ENCODE measurements at regions not wholly inside any gene's neighbourhood (a gene's known extent, or its start where the extent isn't known, plus 50 kb on each side); places are given as distances from the start of the nearest gene placed in this dataset.

DNA sequence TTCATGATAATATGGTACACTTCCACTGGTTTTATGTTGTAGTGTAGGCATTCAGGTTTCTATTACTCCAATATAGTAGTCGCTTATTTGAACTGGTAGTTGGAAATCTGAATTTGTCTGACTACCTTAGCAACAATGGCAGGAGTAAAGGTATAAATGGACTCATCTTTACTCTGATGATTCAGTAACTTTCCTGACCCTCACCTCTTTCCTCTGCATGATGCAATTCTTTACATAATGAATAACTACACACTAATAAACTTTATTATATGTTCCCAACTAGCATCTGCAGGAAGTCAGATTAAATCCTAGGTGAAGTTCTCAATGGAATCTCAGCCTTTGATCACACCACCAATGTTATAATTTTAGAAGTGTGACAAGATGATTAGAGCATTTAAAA, 70.5 kb upstream of the ATP2B1 start:
- no TSS peak for BruUV-seq (replicated peaks)
- dilution Hi-C loops (cut with MboI; ENCODE audit: extremely low pct_ligation_motif_present, low sequenced_read_pairs), result no loop called here
- Histone ChIP-seq H3K9ac (replicated peaks; ENCODE audit: extremely low read depth, insufficient read depth, low read length) (no peak overlapping the region), H4K20me1 (replicated peaks; ENCODE audit: control insufficient read depth, extremely low read depth, insufficient read depth, low read length) (no peaks in the 10 kb centered on the region), H3K27me3 (ENCODE audit: control insufficient read depth in 2 of 2, insufficient read depth in 2 of 2, low read length in 2 of 2) (peaks cover 0 to 3% of the 10 kb centered on the region in 2 experiments), H2AFZ (ENCODE audit: low read depth, low read length) (no peak overlapping the region), H3K9me3 (replicated peaks; ENCODE audit: control insufficient read depth, insufficient read depth, low read length) (no peaks in the 10 kb centered on the region), H3K79me2 (ENCODE audit: control insufficient read depth, insufficient read depth, low read length) (no peaks in the 10 kb centered on the region), H3K27ac (ENCODE audit: insufficient read depth, low read depth, low read length) (no peak overlapping the region), H3K4me1 (ENCODE audit: control insufficient read depth, extremely low read depth, insufficient read depth, low read length) (no peaks in the 10 kb centered on the region), H3K4me2 (ENCODE audit: insufficient read depth, low read length) (no peak overlapping the region), H3K4me3 (replicated peaks in 1 of 3; ENCODE audit: insufficient read depth in 1 of 3, low read depth in 1 of 3, low read length in 3 of 3) (no peak overlapping the region), H3K9me1 (replicated peaks; ENCODE audit: control insufficient read depth, extremely low read depth, insufficient read depth, low read length) (no peaks in the 10 kb centered on the region), H3K36me3 (ENCODE audit: control insufficient read depth in 2 of 2, extremely low read depth in 1 of 2, insufficient read depth in 2 of 2, low read length in 2 of 2) (no peaks in the 10 kb centered on the region)
- no peak for DNase-seq (ENCODE audit: low read depth, low spot score)
- FAIRE-seq, result no peak
- intact Hi-C loops (cut with micrococcal nuclease), result no loop called here
- ChIA-PET POLR2A (no interaction called here), CTCF (no interaction called here)
- TF ChIP-seq GATA2 (IDR thresholded peaks at IDR 0.05; ENCODE audit: insufficient read depth, insufficient read length, low read depth, low read length) (no peak), MYC (IDR thresholded peaks at IDR 0.05; ENCODE audit: low read depth, low read length) (no peak), JUN (IDR thresholded peaks at IDR 0.05; ENCODE audit: borderline replicate concordance, insufficient read depth, insufficient read length, low read depth) (no peak), POLR2AphosphoS5 (IDR thresholded peaks at IDR 0.05; ENCODE audit: insufficient read depth, low read depth, low read length) (no peak), FOS (IDR thresholded peaks at IDR 0.05; ENCODE audit: borderline replicate concordance, insufficient read depth, low read length) (no peak), POLR2A (IDR thresholded peaks at IDR 0.05; ENCODE audit: low read depth, low read length) (no peak), EZH2 (IDR thresholded peaks at IDR 0.05; ENCODE audit: borderline replicate concordance, low read depth, low read length, severe bottlenecking) (no peak)
- TF ChIP-seq, protein P1, sequence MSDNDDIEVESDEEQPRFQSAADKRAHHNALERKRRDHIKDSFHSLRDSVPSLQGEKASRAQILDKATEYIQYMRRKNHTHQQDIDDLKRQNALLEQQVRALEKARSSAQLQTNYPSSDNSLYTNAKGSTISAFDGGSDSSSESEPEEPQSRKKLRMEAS (IDR thresholded peaks at IDR 0.05; ENCODE audit: insufficient read depth, insufficient read length), result no peak
- TF ChIP-seq, protein P2, sequence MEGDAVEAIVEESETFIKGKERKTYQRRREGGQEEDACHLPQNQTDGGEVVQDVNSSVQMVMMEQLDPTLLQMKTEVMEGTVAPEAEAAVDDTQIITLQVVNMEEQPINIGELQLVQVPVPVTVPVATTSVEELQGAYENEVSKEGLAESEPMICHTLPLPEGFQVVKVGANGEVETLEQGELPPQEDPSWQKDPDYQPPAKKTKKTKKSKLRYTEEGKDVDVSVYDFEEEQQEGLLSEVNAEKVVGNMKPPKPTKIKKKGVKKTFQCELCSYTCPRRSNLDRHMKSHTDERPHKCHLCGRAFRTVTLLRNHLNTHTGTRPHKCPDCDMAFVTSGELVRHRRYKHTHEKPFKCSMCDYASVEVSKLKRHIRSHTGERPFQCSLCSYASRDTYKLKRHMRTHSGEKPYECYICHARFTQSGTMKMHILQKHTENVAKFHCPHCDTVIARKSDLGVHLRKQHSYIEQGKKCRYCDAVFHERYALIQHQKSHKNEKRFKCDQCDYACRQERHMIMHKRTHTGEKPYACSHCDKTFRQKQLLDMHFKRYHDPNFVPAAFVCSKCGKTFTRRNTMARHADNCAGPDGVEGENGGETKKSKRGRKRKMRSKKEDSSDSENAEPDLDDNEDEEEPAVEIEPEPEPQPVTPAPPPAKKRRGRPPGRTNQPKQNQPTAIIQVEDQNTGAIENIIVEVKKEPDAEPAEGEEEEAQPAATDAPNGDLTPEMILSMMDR (IDR thresholded peaks at IDR 0.05; ENCODE audit: extremely low read depth in 1 of 2, insufficient read depth in 1 of 2, low read depth in 1 of 2, low read length in 2 of 2), result no peak
